ENCODE measurements at regions not wholly inside any gene's neighbourhood (a gene's known extent, or its start where the extent isn't known, plus 50 kb on each side); places are given as distances from the start of the nearest gene placed in this dataset.
A peak's percentile ranks its signal among the peaks of the same experiment; 100 is the strongest.

DNA sequence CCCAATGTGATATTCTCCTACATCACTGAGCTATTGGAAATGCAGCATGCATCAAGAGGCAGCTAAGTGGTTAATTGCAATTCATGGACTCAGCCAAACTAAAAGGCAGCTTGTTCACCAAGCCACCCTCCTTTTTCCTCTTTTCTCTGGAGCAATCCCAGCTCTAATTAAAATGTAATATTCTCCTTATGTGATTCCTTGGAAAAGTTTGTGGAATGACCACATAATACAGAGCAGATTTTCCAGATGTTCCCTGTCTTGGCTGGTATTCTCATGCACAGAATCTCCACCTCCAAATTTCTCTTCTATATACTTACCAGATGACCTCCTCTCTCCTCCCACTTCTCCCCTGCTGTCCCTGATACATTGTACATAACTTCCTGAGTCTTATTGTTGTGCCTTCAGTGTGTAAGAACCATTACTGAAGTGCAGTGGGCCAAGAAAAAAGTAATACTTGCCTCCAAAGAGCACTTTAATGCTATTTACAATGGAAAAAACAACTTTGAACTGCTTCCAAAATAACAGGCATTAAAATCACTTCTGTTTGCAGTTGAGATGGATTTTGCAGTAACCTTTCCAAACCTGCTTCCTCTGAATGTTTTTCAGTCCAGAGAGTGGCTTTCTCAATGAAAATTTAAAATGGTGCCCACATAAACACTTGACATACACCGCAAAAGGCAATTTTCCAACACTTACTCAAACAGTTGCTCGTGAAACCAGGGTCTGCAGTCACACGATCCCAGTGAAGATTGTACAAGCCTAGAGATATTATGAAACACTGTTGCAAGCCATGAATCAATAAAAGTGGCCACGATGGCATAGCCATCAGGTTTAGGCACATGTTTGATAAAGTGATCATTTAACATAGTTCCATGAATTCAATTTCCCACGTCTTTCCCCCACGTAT, 258.0 kb downstream of the MTX2 start:
- intact Hi-C loops (cut with micrococcal nuclease), result no loop called here
- ATAC-seq (peak; percentile 87), DNase-seq (no peak)

DNA sequence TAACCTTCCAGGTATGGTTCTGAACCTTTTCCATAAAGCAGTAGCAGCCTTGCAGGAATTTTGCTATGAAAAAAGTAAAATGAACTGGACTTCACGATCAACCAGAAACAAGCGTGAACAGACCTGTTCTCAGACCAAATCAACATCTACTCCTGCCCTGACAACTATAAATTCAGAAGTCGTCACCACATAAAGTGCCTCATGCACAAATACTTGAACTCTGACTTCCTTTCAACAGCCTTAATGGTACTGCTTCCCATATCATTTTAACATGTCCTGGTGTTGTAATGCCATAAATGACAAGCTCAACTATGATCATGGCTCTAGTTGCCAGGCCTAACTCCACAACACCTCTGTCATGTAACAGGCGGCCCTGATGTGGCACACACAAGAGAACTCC, 262.4 kb downstream of the MTX2 start:
- ATAC-seq, result no peak
- no peak for DNase-seq
- intact Hi-C loops (cut with micrococcal nuclease), result no loop called here

DNA sequence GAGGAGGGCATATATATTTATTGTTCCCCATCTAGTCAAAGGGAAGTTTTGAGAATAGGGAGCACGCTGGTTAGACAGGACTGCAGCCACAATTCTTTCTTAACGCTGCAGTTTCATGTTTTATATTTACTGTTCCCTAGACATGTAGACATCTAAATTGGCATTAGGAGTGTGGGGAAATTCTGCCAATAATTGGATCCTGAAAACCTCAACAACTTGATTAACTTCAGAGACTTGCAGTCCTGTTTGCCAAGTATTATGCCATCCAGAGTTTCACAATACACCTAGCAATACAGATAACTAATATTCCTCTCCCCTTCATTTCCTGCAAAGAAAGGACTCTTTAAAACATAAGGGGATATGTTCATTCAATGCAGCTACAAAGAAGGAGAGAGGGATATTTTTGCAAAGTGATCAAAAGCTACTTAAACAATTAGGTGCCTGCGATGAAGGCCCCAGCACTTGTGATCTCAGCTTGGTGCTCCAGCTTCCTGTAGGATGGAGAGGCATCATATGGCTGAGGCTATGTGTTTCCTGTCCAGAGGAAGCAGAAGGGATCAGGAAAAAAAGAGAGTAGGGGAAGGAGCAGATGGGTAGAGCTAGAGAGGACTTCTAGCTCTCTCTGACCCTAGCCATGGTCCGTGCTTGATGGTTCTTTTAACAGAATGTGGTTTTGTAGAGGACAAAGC, 264.4 kb downstream of the MTX2 start:
- intact Hi-C loops (cut with micrococcal nuclease), result no loop called here
- no peak for DNase-seq
- ATAC-seq, result no peak

GRCh38 chr2:176534798-176535466, 265.7 kb downstream of the MTX2 start:
- intact Hi-C loops (cut with micrococcal nuclease), result no loop called here
- DNase-seq (no peak), ATAC-seq (peak; percentile 55)

DNA sequence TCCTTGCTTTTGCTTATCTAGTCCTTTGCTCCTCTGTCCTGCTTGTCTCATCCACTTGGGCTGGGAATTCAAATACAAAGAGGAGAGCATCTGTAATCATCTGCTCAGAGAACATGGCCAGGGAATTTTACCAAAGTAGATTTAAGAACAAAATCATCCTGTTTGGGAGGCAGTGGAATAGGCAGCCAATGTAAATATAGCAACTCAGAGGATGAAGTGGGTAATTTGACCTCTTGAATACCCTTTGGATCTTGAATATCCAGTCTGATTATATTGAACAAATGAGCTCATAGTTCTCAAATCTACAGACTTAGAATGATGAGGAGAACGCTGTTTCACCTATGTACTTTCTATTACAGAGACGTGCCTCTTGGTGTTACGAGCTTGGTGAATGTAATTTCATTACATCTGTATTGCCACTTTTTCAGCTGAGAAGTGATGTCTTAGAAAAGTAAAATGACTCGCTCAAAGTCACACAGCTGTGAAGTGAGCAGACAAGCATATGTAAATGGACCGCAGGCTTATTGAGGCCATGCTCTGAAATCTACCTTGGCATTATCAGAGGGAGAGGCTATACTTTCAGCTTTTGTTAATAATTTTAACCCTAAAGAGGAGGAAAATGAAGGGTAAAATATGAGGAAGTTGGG, 266.3 kb downstream of the MTX2 start:
- DNase-seq (no peak), ATAC-seq (peak; percentile 57)
- intact Hi-C loops (cut with micrococcal nuclease), result no loop called here

- intact Hi-C loops (cut with micrococcal nuclease), result no loop called here
- no peak for DNase-seq
- ATAC-seq, result no peak
These were observed 267.3 kb downstream of the MTX2 start for GRCh38 chr2:176536439-176537133.

DNA sequence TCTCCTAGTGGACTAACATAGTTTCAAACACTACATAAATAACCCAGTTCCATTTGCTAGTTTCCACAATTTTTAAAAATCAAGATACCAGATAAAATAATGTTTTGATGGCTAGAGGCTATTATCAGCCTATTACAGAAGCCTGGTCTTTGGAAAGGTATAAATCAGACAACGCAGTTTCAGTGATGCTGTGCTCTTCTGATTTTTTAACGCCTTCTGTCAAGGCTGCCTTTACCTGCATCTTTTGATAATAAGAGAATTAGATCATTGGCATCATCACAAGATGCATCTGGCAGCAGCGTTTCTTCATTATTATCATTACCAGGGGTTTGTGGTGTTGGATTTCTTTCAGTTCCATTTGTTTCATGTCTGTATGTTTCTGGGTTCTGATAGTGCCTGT, 268.7 kb downstream of the MTX2 start:
- ATAC-seq, result no peak
- no peak for DNase-seq
- intact Hi-C loops (cut with micrococcal nuclease), result no loop called here

DNA sequence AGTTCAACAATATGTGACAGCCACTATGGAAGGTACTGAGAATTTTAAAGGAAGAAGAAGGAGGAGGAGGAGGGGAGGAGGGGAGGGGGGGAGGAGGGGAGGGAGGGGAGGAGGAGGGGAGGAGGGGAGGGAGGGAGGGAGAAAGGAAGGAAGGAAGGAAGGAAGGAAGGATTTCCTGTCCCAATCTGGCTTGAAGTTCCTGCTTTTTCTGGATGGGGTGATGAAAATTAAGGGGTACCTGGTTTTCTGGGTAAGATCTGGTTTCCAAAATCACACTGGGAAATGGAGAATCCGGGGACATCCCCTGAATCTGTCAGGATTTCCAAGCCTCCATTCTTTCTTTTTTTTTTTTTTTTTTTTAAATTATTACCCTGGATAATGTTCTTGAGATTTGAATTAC, 271.8 kb downstream of the MTX2 start:
- DNase-seq, result no peak
- no peak for ATAC-seq
- intact Hi-C loops (cut with micrococcal nuclease), result no loop called here

- no peak for ATAC-seq
These were observed 273.2 kb downstream of the MTX2 start for GRCh38 chr2:176542476-176542875.

DNA sequence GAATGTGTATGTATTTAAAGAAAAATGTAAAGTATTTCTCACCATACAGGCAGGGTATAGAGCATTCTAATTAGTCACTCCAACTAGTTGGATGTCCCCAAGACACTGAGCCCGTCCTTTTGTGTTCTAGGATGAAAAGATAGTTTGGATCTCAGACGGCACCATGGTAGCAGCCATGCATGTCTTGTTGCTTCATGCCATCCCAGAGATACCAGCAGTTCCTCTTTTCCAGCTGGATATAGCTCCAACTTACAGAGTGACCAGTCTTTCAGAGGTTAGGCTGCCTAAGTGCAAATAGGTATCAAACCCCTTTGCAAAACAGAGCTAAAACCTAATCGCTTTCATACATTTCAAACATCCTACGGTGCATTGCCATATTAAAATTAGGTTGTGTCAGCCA, 275.3 kb downstream of the MTX2 start:
- DNase-seq (no peak), ATAC-seq (no peak)
- intact Hi-C loops (cut with micrococcal nuclease), result no loop called here

More at GRCh38 chr2:176542476-176542875, 273.2 kb downstream of the MTX2 start:
- no peak for DNase-seq
- intact Hi-C loops (cut with micrococcal nuclease), result no loop called here

DNA sequence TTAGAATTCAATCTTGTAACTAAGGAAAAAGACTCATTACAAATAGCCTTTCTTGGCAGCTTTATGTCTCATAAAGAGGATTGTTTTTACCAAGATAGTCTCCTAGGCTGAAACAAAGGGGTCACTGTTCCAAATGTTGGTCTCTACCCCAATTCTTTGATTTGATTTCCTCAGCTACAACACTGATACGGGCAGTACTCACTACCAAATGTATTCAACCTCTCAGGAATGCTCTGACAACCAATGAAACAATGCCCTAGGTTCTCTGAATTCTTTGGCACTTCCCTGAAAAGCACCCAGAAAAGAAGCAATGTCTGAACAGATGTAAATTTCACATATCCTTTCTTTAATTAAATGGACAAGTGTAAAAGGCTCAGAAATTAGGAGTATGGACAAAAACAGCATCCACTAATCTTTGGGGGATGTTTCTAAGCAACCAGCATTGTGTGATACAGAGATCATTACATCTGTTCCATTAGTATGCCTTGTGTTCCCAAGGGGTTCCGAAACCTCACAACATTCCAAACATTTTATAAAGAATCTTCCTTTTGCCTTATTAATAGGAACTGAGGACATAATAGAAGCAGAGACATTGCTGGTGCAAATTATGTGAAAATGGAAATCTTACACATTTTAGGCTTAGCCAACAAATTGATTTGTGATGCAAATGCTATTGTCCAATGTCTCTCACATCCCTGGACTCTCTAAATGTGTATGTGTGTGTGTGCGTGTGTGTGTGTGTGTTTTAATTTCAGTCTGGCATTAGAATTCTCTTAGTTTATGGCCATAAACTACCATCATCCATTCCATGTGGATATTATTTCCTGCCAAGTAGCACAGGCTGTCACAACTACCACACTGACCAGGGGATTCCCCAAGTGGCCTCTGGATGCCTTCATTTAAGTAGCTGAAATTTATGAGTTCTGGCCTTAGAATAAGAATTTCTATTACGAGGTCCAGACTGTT, 276.0 kb downstream of the MTX2 start:
- intact Hi-C loops (cut with micrococcal nuclease), result no loop called here
- DNase-seq (no peak), ATAC-seq (no peak)

GRCh38 chr2:176546550-176546949, 277.3 kb downstream of the MTX2 start:
- DNase-seq, result no peak
- ATAC-seq, result no peak
- intact Hi-C loops (cut with micrococcal nuclease), result no loop called here

DNA sequence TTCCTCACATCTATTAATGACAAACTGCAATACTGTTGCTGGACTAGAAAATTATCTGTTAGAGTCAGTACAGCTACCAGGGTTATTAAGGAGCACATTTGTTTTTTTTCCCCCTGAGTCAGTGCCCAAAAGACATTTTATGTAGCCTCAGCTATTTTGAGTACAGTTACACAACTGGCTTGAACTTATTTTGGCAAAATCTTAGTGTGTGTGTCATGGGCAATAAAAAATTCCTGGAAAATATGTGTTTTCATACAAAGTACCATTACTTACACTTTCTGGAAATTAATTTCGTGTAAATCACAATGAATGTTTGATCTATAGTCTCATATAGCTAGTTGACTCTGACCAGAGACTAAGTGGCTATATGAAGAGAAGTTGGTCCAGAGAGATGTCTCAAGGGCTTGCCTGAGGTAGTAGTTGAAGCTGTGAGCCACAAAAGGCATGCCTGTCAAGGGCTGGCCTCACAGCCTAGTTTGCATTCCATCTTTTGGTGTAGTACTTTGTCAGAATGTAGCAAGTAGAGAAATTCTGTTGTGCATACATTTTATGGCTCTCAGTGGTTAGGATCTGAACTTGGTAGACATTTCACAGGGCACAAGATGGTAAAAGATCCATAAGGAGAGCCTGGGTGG, 283.4 kb downstream of the MTX2 start:
- DNase-seq, result no peak
- peak; percentile 62 for ATAC-seq
- intact Hi-C loops (cut with micrococcal nuclease), result loop anchor here (10.0 kb wide), 1 partner anchor 98 kb away; no protein-coding TSS in a partner anchor

GRCh38 chr2:176553685-176554100, 284.5 kb downstream of the MTX2 start:
- intact Hi-C loops (cut with micrococcal nuclease), result loop anchor here (10.0 kb wide), 1 partner anchor 99 kb away; no protein-coding TSS in a partner anchor
- peak; percentile 92 for ATAC-seq
- DNase-seq, result peak; percentile 73

DNA sequence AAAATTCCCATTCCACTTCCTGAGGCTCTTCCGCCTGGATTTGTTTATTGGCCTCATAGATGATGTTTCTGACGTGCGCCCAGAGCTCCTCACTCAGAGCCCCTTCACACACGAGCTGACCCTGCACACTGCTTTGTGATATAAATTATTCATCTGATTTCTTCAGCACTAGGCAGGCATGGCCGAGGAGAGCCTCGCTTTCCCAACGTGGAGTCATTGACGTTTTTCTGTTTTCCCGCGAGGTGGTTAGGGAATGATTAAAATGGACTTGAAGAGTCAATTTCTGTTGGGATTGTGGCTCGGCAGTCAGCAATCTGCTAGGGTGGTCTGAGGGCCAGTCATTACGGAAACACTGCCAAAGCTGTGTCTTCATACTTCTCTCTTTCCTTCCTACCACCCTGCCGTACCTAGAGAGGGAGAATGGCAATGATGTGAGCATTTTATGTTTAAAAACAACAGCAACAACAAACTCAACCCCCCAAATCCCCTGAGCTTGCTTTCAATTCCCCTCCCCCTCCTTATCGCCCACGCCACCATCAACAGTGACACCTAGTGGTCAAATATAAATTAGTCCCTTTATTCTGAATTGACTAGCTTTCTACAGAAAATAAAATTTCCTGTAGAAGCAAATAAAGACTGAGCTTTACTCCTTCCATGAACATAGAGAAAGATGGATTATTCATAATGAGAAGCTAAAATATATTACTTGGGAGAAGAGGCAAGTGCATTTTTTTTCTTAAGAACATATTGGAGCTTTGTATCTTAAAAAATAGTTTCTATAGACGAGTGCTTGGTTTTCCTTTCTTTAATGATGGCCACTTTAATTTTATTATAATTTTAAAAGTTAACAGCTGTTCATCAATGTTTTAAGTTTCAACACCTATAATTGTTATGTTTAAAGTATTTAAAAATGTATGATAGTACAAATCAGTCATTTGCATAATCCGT, 285.1 kb downstream of the MTX2 start:
- intact Hi-C loops (cut with micrococcal nuclease), result loop anchor here (10.0 kb wide), 1 partner anchor 100 kb away; no protein-coding TSS in a partner anchor
- peak; percentile 82 for ATAC-seq
- DNase-seq, result peak; percentile 30

- ATAC-seq, result no peak
- intact Hi-C loops (cut with micrococcal nuclease), result loop anchor here (10.0 kb wide), 1 partner anchor 100 kb away; no protein-coding TSS in a partner anchor
- DNase-seq, result no peak
These were observed 285.9 kb downstream of the MTX2 start for GRCh38 chr2:176555112-176555511.

All from left ventricle myocardium superior (tissue), 1 donor.